GM12878 (cell line): ENCODE measurements at regions not wholly inside any gene's neighbourhood (a gene's known extent, or its start where the extent isn't known, plus 50 kb on each side); places are given as distances from the start of the nearest gene placed in this dataset.

Experiments used
- BCL11A ChIP-seq: IDR thresholded peaks from 2 replicates; pipeline ENCODE4 v1.6.1; 2011; ENCODE audit warnings: low read depth, low read length
- CHD4 ChIP-seq: fragments of 200-600 bp; sonication (generic); IDR thresholded peaks from 2 replicates; pipeline ENCODE4 v1.6.1; 2016; ENCODE audit warnings: mild to moderate bottlenecking
- CREM ChIP-seq: IDR thresholded peaks from 2 replicates; pipeline ENCODE4 v1.6.1; 2014; ENCODE audit warnings: antibody characterized with exemption, low read depth
- CTCF ChIP-seq, 3 experiments: IDR thresholded peaks in 2 of 3; conservative IDR thresholded peaks in 1 of 3; 2 replicates each; pipeline ENCODE4 v1.5.1; 2011; ENCODE audit warnings: low read depth in 3 of 3, low read length in 3 of 3, mild to moderate bottlenecking in 3 of 3, control low read depth in 2 of 3, moderate library complexity in 2 of 3, inconsistent platforms in 1 of 3, mixed read lengths in 1 of 3; ENCODE audit not compliant: control insufficient read depth in 2 of 3, insufficient read depth in 1 of 3; ENCODE audit errors: extremely low read depth in 1 of 3
- EP300 ChIP-seq, 2 experiments: fragments of 150-350 bp in 1 of 2; IDR thresholded peaks; 2 replicates each; pipeline ENCODE4 v1.6.1; 2011 to 2012; ENCODE audit warnings: low read depth in 2 of 2, low read length in 2 of 2, borderline replicate concordance in 1 of 2, improper control_type of control experiment in 1 of 2, inconsistent platforms in 1 of 2; ENCODE audit not compliant: control insufficient read depth in 1 of 2
- GABPA ChIP-seq: IDR thresholded peaks from 2 replicates; pipeline ENCODE4 v1.6.1; 2014; ENCODE audit warnings: antibody characterized with exemption, low read depth, mild to moderate bottlenecking, inconsistent platforms
- GATAD2B ChIP-seq: fragments of 450-650 bp; conservative IDR thresholded peaks from 2 replicates; pipeline ENCODE4 v1.6.1; 2017; ENCODE audit warnings: low read depth, mild to moderate bottlenecking, moderate library complexity
- HDGF ChIP-seq: fragments of 450-650 bp; IDR thresholded peaks from 2 replicates; pipeline ENCODE4 v1.6.1; 2016; ENCODE audit warnings: antibody characterized with exemption
- IRF5 ChIP-seq: fragments of 450-650 bp; IDR thresholded peaks from 2 replicates; pipeline ENCODE4 v1.6.1; 2017; ENCODE audit warnings: borderline replicate concordance
- MEF2B ChIP-seq: fragments of 450-650 bp; IDR thresholded peaks from 2 replicates; pipeline ENCODE4 v1.6.1; 2018; ENCODE audit warnings: mild to moderate bottlenecking, moderate library complexity; ENCODE audit not compliant: partially characterized antibody, poor library complexity, severe bottlenecking
- MTA2 ChIP-seq: fragments of 450-650 bp; IDR thresholded peaks from 2 replicates; pipeline ENCODE4 v1.6.1; 2016; ENCODE audit warnings: low read depth, mild to moderate bottlenecking, moderate library complexity
- MYC ChIP-seq: IDR thresholded peaks from 2 replicates; pipeline ENCODE4 v1.6.1; 2011; ENCODE audit warnings: mild to moderate bottlenecking, low read length, moderate library complexity, inconsistent platforms; ENCODE audit not compliant: insufficient read depth, insufficient replicate concordance, insufficient read length, severe bottlenecking
- NFYA ChIP-seq: IDR thresholded peaks from 2 replicates; pipeline ENCODE4 v1.6.1; 2011; ENCODE audit warnings: low read depth, mild to moderate bottlenecking, low read length, improper control_type of control experiment, borderline replicate concordance
- NFYB ChIP-seq: IDR thresholded peaks from 2 replicates; pipeline ENCODE4 v1.6.1; 2011; ENCODE audit warnings: low read depth, mild to moderate bottlenecking, low read length, improper control_type of control experiment, moderate library complexity; ENCODE audit not compliant: insufficient read depth
- NR2C2 ChIP-seq: IDR thresholded peaks from 2 replicates; pipeline ENCODE4 v1.6.1; 2011; ENCODE audit warnings: borderline replicate concordance, low read depth; ENCODE audit not compliant: control insufficient read depth, insufficient read length
- POLR2AphosphoS5 ChIP-seq: IDR thresholded peaks from 2 replicates; pipeline ENCODE4 v1.6.1; 2011; ENCODE audit warnings: mild to moderate bottlenecking, low read length, inconsistent platforms
- SIX5 ChIP-seq: IDR thresholded peaks from 2 replicates; pipeline ENCODE4 v1.6.1; 2011; ENCODE audit warnings: mild to moderate bottlenecking, low read depth, low read length, moderate library complexity; ENCODE audit not compliant: severe bottlenecking
- TBL1XR1 ChIP-seq: IDR thresholded peaks from 2 replicates; pipeline ENCODE4 v1.6.1; 2012; ENCODE audit warnings: low read depth, low read length, improper control_type of control experiment
- YY1 ChIP-seq: IDR thresholded peaks from 2 replicates; pipeline ENCODE4 v1.6.1; 2011; ENCODE audit warnings: low read depth, mild to moderate bottlenecking, low read length
- ZNF384 ChIP-seq: IDR thresholded peaks from 2 replicates; pipeline ENCODE4 v1.6.1; 2012; ENCODE audit warnings: low read depth, mild to moderate bottlenecking, low read length, improper control_type of control experiment, borderline replicate concordance
- ZSCAN29 ChIP-seq: fragments of 450-650 bp; IDR thresholded peaks from 2 replicates; pipeline ENCODE4 v1.6.1; 2017; ENCODE audit warnings: mild to moderate bottlenecking, moderate library complexity
- TF ChIP-seq, protein P1 (sequence below): fragments of 450-650 bp; IDR thresholded peaks from 2 replicates; pipeline ENCODE4 v1.6.1; 2017; ENCODE audit warnings: mild to moderate bottlenecking, low read depth, inconsistent platforms; ENCODE audit not compliant: poor library complexity, severe bottlenecking
- TF ChIP-seq, protein P2 (sequence below): IDR thresholded peaks from 2 replicates; pipeline ENCODE4 v1.6.1; 2012; ENCODE audit warnings: mild to moderate bottlenecking, low read depth, low read length

GRCh38 chr3:181921220-181921619, 209.5 kb downstream of the SOX2 start (continued):
- no peak for TF ChIP-seq IRF5
- TF ChIP-seq POLR2AphosphoS5, result no peak
- TF ChIP-seq HDGF, result no peak
- TF ChIP-seq CREM, result peak; percentile 11; the same call in 1 of the 2 replicates
- peak; percentile 53; the same call in 1 of the 2 replicates for TF ChIP-seq TBL1XR1
- no peak for TF ChIP-seq SIX5
- TF ChIP-seq GABPA, result no peak
- no peak for TF ChIP-seq CTCF (IDR thresholded peaks at IDR 0.05 in 2 of 3, conservative IDR thresholded peaks at IDR 0.05 in 1 of 3; ENCODE audit: control insufficient read depth in 2 of 3, extremely low read depth in 1 of 3, insufficient read depth in 1 of 3, low read depth in 3 of 3, low read length in 3 of 3)
- TF ChIP-seq, protein P1, sequence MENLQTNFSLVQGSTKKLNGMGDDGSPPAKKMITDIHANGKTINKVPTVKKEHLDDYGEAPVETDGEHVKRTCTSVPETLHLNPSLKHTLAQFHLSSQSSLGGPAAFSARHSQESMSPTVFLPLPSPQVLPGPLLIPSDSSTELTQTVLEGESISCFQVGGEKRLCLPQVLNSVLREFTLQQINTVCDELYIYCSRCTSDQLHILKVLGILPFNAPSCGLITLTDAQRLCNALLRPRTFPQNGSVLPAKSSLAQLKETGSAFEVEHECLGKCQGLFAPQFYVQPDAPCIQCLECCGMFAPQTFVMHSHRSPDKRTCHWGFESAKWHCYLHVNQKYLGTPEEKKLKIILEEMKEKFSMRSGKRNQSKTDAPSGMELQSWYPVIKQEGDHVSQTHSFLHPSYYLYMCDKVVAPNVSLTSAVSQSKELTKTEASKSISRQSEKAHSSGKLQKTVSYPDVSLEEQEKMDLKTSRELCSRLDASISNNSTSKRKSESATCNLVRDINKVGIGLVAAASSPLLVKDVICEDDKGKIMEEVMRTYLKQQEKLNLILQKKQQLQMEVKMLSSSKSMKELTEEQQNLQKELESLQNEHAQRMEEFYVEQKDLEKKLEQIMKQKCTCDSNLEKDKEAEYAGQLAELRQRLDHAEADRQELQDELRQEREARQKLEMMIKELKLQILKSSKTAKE, result no peak
- TF ChIP-seq NR2C2, result no peak
- no peak for TF ChIP-seq NFYB
- TF ChIP-seq MEF2B, result peak; percentile 77
- TF ChIP-seq, protein P2, sequence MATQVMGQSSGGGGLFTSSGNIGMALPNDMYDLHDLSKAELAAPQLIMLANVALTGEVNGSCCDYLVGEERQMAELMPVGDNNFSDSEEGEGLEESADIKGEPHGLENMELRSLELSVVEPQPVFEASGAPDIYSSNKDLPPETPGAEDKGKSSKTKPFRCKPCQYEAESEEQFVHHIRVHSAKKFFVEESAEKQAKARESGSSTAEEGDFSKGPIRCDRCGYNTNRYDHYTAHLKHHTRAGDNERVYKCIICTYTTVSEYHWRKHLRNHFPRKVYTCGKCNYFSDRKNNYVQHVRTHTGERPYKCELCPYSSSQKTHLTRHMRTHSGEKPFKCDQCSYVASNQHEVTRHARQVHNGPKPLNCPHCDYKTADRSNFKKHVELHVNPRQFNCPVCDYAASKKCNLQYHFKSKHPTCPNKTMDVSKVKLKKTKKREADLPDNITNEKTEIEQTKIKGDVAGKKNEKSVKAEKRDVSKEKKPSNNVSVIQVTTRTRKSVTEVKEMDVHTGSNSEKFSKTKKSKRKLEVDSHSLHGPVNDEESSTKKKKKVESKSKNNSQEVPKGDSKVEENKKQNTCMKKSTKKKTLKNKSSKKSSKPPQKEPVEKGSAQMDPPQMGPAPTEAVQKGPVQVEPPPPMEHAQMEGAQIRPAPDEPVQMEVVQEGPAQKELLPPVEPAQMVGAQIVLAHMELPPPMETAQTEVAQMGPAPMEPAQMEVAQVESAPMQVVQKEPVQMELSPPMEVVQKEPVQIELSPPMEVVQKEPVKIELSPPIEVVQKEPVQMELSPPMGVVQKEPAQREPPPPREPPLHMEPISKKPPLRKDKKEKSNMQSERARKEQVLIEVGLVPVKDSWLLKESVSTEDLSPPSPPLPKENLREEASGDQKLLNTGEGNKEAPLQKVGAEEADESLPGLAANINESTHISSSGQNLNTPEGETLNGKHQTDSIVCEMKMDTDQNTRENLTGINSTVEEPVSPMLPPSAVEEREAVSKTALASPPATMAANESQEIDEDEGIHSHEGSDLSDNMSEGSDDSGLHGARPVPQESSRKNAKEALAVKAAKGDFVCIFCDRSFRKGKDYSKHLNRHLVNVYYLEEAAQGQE, result no peak
- no peak for TF ChIP-seq YY1
- no peak for TF ChIP-seq ZSCAN29
- TF ChIP-seq ZNF384, result no peak
- no peak for TF ChIP-seq MTA2
- no peak for TF ChIP-seq NFYA
- TF ChIP-seq BCL11A, result 0 out of 2 replicates have a peak, but pooled peaks have one; percentile 3
- no peak for TF ChIP-seq CHD4
- TF ChIP-seq GATAD2B, result no peak
- no peak for TF ChIP-seq MYC
- peak in 1 of 2 experiments; percentile 71; a peak in 2 of 4 replicates for TF ChIP-seq EP300 (IDR thresholded peaks at IDR 0.05; ENCODE audit: borderline replicate concordance in 1 of 2, control insufficient read depth in 1 of 2, low read depth in 2 of 2, low read length in 2 of 2)
